ENCODE measurements at regions not wholly inside any gene's neighbourhood (a gene's known extent, or its start where the extent isn't known, plus 50 kb on each side); places are given as distances from the start of the nearest gene placed in this dataset.
"Not testable (repeated sequence)": the region's sequence is repeated elsewhere in the genome, so short reads cannot be mapped to it uniquely, and the experiment has no call there.

DNA sequence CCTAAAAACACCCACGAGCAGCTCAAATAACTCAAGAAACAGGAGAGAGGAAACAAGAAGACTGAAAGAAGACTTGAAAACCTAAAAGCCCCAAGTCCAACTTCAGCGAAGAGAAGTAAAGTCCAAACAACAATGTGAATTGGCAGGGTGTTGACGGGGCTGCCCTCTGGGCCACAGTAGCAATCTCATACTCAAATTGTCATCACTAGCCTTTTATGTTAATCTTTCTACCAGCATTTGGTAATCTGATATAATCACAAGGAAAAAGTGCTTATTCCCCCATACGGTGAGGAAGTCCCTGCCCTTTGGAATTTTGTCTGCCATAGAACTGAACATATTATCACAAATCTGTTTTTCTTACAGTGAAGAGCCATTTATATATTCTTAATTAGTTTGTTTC lies 51.5 kb upstream of the IFNE start:
- no peak for FAIRE-seq

DNA sequence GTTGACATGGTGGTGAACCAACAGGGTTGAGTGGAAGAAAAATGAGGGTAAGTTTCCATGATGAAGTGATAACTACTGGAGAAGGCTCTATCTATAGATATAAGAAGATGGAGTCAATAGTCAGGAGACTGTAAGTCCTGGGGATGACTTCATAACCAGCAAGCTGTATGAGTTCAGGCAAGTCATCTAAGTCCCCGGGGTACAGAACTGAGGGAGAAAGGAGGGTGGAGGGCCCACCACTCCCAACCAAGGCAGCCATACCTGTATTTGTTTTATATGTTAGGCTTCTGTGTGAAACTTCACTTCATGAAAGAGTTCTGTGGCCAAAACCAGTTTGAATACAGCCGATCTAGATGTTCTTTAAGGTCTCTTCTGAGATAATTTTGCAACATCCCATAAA lies 53.3 kb upstream of the IFNE start:
- no peak for FAIRE-seq

DNA sequence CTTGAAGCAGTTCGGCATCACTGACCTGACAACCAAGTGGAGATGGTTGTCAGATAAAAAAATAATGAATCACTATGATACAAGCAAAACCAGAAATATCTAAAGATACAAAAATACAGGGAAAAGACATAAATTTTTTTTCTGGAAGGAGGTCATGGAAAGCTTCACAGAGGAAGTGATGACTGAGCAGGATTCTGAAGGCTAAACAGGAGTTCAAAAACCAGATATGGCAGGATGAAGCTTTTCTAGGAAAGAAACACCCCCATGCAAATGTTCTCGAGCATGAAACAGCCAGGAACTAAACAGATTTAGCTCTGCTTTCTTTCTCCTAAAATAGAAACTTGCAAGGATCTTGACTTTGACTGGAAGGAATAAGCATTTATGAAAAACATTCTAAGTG lies 60.7 kb upstream of the IFNE start:
- FAIRE-seq: no peak

DNA sequence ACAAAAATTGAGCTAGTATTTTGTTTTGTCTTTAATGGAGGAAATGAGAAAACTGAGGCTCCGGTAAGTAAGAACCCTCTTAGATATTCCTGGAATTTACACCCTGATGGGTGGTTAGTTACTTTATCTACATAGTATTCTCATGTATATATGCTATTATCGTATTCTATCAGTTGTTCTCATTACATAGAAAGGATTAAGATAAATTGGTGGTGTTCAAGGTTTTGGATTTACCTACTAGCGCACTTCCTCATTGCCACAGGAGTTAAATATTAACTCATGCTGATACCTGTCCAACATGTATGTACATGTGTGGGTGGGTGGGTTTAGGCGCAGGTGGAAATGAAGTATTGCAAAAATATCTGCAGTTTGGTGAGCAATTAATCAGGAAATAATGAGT lies 61.1 kb upstream of the IFNE start:
- FAIRE-seq: no peak

DNA sequence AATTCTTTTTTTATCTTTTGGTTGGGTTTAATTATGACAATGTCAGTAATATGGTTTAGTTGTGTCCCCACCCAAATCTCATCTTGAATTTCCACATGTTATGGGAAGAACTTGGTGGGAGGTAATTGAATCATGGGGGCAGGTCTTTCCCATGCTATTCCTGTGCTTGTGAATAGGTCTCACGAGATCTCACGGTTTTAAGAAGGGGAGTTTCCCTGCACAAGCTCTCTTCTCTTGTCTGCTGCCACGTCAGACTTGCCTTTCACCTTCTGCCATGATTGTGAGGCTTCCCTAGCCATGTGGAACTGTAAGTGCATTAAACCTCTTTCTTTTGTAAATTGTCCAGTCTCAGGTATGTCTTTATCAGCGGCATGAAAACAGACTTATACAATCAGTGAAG lies 61.7 kb upstream of the IFNE start:
- FAIRE-seq: not testable (repeated sequence)

DNA sequence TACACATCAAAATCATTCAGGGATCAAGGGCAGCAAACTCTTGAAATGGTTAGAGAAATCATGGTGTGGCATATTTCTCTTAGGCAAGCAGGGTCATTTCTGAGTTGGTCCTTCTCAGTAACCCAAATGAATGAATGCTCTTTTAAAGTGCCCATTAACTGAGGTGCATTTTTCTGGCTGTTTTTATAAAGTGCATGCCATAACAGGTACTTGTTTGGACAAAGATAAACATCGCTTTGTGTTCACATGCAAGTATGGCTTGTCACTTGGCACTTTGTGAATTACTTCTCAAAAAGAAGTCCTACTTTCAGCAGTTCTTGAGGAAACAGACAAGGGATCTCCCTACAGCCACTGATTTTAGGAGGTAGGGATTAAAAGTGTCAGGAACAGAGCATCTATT lies 64.8 kb upstream of the IFNE start:
- FAIRE-seq: no peak

DNA sequence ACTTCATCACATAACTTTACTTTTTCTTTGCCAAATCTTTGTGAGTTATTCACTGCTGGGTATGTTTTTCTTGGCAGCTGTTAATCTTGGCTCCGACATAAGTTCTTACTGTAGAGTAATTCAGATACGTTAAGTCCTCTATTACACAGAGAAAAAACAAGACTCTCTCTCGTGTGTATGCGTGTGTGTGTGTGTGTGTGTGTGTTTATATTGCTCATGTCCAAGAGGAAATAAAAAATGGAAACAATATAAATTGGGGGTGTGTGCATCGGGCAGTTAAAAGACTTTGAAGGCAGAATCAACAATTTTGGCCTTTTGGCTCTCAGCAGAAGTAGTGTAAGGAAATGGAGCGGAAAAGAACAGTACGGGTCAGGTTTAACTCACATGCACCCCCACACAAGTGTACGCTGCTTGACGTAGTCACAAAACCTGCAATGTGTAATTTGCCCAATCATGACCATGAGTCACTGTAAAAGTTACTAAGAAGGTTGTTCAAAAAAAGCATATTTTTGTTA lies 67.2 kb upstream of the IFNE start:
- peak; percentile 74 for FAIRE-seq

DNA sequence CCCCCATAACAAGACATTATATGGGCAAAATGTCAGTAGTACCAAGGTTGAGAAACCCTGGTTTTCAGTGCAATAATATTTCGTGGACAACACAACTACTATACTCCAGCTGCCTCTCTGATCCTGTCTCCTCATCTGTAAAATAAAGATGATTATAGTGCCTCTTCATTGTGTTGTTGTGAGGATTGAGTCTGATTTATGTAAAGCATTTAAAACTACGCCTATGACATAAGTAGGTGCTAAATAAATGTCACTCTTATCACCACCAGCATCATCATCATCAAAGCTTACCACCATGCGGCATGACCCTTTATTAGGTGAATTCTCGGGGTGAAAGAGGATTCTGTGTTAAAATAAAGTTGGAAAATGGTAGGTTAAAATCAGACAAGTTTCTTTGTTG lies 67.8 kb upstream of the IFNE start:
- no peak for FAIRE-seq

DNA sequence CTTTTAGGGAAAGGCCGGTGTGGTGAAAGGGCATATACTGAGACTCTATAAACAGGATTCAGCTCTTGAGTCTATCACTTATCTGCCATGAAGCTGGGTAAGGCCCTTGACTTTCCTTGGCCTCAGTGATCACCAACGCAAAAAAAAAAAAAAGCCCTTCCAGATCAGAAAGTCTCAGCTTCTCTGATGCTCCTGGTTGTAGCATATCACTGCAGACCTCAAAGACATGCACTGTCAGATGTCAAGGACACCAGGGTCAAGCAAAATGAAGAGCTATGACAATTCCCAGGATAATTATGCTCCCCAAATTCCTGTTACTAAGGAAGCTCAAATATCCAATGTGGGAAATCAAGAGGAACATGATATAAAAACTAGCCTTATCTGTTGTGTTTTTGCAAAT lies 68.3 kb upstream of the IFNE start:
- FAIRE-seq: no peak

DNA sequence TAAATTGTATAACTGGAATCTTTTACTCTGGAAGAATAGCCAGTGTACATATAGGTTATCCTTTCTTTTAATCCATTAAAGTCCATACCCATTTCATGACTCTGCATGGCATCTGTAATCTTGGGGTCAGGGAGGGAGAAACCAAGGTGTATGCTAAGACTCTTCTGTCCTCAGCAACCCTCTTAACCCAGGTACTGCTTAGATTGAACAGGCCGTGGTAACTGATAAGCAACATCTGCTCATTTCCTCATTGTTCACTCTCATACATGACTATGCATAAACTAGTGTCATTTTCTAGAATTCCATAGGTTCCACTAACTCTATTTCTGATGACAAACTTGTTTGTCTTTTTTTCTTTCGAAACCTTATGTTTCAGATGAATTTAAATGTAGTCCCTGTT lies 69.3 kb upstream of the IFNE start:
- no peak for FAIRE-seq

DNA sequence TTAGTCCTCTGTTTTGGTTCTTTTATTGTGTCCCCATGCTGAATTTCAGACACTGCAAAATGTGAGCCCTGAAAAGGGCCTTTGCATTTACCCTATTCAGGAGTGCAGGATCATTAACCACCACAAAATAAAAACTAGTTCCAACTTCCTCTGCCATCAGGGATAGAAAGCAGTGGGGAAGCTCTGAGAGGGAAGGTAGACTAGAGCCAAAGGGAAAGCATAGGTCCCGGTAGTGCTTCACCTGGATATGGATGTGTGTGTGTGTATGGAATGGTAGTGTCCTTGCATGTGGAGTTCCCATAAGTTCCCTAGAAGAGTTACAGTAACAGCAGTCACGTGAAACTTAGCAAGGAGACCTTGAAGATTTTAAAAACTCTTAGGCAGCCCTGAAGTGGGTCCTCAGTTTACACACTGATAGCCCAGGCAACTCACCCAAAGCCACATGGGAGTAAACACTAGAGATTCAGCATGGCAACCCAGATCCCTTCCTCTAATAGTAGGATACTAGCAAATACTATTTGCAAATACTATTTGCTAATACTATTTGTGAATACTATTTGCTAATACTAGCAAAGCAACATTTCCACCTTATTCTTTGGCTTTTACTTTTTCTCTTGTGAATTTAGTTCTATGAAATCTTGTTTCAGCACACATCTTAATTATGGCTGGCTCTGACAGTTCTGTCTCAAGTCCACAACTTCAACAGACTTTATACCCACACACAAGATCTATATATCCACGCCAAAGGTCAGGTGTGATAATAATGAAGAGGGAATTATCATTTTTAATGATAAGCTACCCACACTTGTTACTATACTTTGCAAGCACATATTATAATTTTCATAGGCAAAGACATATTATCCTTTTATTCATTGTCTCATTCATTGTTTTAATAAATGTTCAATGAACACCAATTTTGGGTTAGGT lies 70.4 kb upstream of the IFNE start:
- FAIRE-seq: no peak

DNA sequence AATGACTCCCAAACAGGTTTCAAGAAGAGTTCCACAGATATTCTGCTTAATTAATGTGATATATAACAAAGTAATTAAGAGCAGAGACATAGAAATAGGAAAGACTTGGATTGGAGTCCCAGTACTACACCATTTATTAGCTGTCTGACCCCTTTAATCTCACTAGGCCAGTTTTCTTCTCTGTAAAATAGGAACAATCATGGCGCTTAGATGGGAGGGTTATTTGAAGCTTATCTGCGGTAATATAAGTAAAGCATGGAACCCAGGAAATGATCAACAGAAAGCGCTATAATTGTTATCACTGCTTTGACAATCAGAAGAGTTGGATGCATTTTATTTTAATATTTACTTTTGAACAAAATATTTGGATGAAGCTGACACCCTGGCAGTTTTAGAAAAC lies 71.3 kb upstream of the IFNE start:
- FAIRE-seq: no peak

DNA sequence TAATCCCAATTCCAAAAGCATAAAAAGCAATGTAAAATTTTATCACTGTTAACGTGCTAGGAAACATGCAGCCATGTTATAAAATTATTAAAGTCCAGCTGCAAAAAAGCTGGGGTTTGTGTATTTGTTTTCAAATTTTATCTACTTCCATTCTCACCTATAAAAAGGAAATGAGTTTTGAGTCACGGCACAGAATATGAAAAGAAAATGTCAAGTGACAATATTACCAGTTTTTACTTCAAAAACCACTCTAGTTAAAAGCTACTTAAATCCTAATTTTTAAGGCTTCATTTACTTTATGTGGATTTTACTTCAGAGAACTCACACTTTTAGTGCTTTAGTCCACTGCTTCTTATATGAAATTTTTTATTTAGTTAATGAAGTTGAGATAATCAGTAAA lies 72.7 kb upstream of the IFNE start:
- FAIRE-seq: no peak

DNA sequence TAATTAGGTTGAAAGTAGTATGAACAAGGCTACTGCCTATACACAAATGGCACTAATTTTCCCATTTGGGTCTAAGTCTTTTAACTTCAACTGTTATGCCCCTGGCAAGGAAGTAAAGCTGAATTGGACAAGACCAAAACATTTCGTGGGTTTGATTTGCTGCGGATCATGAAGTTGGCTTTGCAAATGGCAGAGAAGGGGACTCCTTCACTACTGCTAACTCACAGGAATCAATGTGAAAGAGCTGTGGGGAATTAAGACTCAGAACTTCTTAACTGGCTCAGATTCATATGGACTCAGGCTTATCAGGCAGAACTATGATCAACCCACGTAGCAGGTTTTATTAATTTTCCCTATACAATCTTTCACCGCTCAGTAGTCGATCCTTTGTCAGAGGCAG lies 73.8 kb upstream of the IFNE start:
- no peak for FAIRE-seq

DNA sequence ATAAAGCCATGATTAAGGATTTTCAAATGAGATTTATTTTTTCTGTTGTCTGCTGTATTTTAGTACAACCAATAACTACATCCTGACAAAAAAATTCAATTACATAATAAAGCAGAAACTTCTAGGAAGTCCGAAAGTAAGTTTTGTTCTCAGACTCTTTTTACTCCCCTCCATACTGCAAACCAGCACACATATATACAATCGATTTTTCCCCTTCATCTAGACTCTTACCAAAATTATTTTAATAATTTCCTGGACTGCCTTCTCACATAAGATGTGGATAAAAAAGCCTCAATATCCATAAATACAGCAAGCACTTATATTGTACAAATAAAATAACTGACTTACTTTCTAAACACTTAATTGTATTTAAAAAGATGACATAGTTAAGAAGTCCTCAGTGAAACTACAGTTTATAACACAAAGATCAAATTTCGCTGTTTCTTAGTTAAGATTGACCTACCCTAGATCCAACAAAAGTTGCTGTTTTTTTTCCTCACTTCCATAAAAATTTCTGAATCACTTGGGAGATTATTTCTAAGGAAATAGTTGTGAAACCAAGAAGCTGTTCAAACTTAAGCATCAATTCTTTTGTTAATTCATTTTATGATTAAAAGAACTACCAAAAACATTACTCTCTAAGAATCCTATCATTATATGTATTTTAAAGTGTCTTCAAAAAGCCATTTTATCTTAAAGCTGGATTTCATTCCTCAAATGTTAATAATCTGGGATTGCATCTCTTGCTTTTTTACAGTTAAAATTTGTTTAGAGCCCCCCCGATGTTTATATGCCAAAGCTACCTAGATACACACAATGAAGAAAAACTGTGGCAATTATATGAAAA lies 74.7 kb upstream of the IFNE start:
- no peak for FAIRE-seq

DNA sequence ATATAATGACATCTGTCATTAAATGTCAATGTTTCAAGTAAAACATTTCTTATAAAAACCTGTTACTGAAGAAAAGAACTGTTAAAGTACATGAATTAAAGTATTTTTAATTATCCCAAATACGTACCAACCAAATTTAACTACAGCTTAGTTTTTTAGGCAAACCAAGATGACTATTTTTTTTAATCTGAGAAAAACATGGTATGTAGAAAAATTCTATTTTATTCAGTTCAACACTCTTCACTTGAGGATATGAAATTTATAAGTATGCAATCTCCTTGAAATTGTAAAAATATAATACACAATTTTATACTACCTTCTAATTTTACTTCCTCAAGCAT lies 75.3 kb upstream of the IFNE start:
- no peak for FAIRE-seq

DNA sequence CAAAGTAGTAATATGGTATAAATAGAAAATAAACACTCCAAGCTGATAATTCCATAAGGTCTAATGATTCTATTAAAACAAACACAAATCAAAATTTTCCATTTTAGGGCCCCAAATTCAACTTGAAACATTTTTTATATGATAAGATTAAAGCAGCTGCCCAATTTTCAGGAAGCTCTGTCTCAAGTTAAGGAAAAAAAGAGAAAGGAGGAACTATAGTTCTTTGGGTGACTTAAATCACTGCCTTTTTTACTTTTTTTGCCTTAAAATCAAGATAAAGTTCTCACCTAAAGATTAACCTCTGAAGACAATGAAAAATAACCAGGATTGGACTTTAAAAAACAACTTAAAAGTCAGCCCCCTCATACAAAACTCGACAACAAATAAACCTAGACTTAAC lies 76.0 kb upstream of the IFNE start:
- no peak for FAIRE-seq

DNA sequence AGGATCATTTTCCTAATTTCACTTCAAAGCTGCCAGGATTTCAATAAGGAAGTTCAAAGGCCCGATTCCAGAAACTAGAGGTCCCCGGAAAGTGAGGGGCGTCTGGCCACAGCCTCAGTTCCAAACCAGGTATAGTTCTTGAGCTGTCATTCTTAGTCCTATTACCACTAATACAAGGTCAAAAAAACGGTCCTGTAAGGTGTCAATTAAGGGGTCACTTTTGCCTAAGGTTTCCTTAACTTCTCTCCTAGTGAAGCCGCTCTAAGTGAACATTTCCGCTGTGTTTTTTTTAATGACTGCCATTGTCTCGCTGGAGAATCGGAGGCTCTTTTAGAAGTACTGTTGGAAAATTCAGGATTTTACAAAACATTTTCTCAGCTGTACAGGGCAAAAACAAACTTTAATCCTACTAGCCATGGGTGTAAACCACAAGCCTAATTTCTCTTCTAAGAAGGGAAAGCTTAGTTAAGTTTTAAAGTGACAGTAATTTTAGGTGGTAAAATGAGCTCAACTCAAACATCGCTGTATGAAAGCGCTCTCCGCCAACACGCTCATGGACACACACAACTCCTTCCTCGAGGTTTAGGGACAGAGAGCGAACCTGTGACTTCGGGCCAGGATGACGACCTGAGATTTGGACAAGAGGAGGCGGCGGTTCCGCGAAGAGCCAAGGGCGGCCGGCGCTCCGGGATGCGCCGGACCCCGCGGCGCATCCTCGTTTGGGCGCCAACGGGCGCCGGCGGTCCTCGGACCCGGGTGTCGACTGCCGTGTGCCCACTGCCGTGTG lies 76.7 kb upstream of the IFNE start:
- no peak for FAIRE-seq

DNA sequence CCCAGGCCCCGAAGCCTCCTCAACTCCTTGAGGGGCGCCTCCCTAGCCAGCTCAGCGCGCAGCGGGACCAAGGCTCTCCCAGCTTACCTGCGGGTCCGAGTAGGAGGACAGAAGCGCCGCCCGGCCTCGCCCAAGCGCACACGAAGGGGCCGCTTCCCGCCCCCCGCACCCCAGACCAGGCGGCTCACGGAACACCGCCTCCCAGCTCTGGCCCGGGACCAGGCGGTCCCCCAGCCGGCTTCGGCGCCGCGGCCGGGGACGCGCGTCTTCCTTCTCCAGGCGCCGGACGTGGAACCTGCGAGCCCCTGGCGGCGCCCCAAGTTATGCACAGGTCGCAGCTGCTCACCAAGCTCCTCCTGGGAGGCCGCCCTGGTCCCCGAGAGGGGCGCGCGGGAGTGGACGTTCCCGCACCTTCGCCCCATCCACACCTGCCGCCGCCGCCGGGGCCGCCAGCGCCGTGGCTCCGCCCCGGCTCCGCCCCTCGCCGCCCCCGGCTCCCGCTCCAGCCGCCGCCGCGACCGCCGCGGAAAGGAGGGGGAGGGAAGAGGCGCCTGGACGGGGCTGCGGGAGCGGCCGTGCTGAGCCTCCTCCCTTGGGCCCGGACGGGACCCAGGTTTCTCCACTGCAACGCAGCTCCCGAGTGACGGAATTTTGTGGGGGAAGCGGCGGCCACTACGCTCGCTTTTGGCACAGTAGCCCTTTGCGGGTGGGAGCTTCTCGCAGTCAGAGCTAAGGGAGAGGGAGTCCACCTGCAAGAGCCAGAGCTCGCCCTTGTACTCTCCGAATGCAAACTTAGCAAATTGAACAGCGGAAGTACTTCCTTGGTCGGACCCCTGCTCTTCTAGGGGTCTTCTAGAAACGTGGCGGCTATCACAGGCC lies 77.5 kb upstream of the IFNE start:
- FAIRE-seq: no peak

DNA sequence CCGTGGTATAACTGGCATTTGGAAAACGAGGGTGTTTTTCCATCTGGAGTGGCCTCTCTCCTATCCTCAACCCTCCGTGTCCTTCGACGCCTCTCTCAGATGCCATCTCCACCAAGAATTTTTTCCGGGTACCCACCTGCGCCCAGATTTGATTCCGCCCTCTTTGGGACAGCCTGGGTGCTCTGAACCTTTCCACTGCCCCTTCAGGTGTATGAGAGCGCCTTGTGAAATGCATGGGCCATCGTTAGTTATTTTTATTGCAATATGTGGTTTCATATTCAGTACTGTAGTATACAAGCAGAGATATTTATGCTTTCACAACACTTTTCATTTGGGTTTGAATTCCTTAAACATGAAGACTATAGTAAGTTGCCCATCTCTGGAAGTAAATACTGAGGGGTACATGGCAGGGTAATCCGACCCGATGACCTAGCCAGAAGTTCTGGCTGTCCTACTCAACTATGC lies 78.2 kb upstream of the IFNE start:
- FAIRE-seq: no peak

DNA sequence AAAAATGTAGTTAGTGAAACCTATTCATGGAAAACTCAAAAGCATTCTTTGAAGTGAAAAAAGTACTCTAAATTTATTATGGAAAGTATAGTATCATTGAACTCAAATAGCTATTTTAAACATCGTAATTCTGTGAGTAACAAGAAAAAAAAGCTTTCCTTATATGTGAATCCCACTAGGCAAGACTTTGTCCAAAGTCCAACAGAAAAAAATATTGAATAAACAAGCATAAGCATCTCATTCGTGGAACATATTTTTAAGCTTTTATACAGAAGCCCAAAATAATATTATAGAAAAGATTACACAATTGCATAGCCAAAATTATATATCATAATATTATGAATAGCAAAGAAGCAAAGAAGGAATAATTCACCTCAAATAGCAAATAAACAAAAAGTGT lies 79.4 kb upstream of the IFNE start:
- no peak for FAIRE-seq

DNA sequence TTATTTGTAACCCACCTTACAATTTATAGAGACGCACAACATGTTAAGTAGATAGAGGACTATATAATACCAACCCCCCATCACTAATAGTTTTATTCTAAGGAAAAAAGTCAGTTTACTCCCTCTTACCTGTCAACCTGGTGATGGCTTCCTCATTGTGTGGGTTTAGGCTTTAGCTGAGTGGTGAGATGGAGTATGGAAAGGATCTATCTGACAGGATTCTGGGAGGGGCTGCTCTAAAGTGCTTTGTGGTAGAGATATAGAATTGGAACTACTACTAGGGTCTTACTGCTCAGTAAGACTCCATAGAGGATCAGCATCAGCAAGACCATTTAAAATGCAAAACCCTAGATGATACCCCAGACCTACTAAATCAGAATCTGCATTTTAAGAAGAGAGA lies 82.1 kb upstream of the IFNE start:
- no peak for FAIRE-seq
